Stimulated activated CD4-positive, alpha-beta T cell treated with anti-CD3 and anti-CD28 coated beads, Interleukin-15, amount 100 ng/mL, for 1 hour (primary cell): ENCODE measurements at regions not wholly inside any gene's neighbourhood (a gene's known extent, or its start where the extent isn't known, plus 50 kb on each side); places are given as distances from the start of the nearest gene placed in this dataset.

ENCODE experiments used
- DNase-seq, 2 donors: peaks; one replicate each; pipeline ENCODE4 v3.0.0-alpha.2; 2020; ENCODE audit warnings: low read depth in 1 of 2, low spot score in 1 of 2

- no peak for DNase-seq
Observed at GRCh38 chr9:106637486-106637885, 225.5 kb upstream of the ZNF462 start.

- DNase-seq, result no peak
Observed at GRCh38 chr9:106639873-106640568, 222.9 kb upstream of the ZNF462 start.

DNA sequence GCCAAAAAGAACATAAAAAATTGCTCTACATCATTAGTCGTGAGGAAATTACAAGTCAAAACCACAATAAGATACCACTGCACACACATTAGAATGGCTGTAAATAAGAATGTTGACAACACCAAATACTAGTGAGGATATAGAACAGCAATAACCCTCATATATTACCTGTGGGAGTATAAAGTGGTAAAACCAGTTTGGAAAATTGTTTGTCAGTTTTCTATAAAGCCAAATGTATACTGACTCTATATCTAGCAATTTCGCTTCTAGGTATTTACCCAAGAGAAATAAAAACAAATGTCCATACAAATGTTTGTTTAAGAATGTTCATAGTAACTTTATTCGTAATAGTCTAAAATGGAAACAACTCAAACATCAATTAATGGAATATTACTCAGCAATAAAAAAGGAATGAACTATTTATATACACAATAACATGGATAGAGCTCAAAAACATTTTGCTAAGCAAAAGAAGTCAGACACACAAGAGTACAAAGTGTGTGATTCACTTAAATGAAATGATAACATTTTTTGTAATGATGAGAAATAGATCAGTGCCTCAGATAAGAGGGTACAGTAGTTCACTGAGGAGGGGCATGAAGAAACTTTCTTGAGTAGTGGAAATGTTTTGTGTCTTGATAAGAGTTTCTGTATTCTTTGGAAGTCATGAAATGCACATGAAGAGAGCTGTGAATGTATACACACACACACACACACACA lies 219.6 kb upstream of the ZNF462 start:
- DNase-seq, result no peak

DNA sequence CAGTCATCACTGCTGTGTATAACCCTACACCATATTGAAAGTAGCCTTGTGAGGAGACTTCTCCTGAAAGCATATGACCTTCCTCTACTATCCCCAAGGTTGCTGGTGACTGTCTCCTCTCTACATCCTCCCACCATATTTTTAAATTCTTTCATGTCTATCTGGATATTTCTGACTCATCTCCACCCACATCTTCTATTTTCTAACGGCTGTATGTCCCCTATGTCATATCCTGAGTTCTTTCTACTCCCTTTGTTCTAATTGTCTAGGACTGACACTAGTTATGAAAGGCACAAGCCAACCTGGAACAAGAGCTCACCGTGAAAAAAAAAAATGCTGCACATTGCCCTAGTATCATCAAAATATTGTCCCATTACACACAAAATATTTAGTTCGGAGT lies 218.3 kb upstream of the ZNF462 start:
- no peak for DNase-seq

DNA sequence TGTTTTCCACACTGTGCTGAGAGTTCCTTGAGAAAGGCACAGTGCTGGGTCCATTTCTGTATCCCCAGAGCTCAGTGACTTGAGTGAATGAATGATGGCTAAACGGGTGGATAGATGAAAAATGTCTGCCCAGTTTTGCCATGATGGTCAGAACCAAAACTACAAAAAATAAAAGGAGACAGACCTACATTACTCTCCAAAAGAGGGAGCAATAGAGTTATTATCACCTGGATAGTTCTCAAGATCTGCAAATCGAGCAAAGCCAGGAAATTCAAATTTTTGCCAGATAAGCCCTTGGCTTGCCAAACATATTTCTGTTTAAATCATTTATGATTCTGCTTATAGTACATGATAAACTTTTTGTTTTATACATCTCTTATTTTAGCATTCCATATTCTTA lies 214.2 kb upstream of the ZNF462 start:
- no peak for DNase-seq

DNA sequence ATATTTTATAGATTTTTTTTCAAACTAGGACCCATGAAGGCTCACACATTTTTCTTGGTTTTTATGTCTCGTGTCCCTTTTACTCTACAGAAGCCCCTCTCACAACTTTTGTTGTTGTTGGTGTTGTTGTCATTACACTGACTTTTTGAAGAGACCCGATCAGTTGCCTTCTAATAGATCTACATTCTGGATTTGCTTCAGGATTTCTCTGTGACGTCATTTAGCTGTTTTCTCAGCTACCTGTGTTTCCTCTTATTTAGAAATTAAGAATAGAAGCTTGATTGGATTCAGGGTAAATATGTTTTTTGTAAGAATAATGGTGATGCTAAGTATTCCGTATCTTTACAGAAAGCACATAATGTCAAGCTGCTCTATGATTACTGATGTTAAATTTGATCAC lies 213.3 kb upstream of the ZNF462 start:
- DNase-seq, result no peak

DNA sequence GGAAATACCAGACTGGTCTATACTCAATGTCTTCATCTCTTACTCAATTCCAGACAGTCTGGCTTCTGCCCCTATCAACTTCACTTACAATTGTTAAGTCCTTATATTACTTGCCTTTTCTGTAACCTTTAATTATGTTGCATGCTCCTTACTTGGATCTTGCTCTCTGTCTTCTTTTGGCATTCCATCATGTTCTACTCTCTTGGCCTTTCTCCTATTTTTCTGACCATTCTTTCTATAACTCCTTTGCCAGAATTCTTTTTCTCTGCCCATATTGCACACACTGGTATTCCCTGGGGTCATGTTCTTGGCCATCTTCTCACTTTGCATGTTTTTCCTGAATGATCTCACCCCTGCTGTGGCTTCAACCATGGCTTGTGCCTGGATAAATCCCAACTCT lies 209.8 kb upstream of the ZNF462 start:
- DNase-seq, result no peak

- DNase-seq, result no peak
Observed at GRCh38 chr9:106655966-106656365, 207.0 kb upstream of the ZNF462 start.

DNA sequence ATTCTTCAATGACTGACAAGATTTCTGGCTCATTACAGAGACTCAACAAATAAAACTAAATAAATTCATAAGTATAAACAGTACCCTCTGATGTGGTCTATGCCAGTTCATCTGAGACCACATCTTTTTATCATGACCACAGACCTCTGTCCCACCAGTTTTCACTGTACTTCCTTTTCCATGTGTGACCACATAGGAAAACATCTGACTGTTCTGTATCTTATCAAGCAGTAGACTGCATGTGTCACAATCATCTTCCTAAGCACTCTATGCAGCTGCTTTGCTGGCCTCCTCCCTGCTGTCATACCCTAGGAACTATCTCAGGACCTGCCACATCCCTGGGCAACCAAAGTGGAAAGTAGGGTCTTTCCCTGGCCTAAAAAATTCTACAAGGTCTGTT lies 205.0 kb upstream of the ZNF462 start:
- no peak for DNase-seq

DNA sequence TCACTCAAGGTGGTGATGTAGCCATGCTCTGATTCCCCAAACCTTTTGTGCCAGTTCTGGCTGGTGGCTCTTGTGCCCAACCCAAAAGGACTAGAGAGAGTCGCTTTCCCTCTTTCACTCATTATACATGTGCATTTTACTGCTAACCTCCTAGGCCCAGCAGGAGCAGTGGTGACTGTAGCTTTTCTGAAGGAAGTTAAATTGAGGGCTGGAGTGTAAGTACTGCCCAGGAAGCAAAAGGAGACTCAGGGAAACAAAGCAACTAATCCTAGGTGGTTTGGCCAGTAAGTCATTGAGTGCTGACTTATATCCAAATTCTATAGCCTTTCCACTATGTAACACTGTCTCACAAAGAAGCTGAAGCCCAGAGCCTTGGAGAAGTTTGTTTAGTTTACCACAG lies 194.4 kb upstream of the ZNF462 start:
- DNase-seq, result no peak

DNA sequence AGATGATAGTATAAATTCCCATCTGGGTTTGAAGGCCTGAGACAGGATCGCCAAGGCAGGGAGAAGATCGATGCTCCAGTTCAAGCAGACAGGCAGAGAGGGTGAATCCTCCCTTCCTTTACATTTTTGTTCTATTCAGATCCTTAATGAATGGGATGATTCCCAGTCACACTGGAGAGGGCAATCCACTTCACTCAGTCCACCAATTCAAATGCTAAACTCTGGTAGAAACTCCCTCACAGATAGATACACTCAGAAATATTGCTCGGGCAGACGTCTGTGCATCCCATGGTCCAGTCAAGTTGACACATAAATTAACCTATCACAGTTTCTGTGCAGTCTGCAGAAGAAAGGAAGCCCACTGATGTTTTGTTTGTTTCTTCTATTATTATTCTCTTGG lies 193.1 kb upstream of the ZNF462 start:
- DNase-seq, result no peak

DNA sequence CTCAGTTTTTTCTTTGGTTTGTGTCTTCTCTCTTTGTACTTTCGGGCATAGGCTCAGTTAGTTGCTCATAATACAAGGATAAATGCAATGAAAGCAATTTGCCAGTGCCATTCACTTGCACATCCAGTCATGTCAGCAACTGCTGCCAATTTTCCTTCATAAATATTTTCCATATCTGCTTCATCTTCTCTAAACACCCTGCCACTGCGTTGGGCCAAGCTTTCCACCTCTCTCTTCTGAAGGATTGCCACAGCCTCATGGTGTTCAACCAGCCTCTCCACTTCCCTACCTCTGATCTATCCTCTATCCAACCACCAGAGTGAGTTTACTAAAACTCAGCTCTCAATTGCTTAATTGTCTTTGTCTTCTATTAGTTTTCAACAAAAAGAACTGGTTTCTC lies 192.5 kb upstream of the ZNF462 start:
- DNase-seq, result no peak

- DNase-seq, result no peak
Observed at GRCh38 chr9:106675780-106676179, 187.2 kb upstream of the ZNF462 start.

DNA sequence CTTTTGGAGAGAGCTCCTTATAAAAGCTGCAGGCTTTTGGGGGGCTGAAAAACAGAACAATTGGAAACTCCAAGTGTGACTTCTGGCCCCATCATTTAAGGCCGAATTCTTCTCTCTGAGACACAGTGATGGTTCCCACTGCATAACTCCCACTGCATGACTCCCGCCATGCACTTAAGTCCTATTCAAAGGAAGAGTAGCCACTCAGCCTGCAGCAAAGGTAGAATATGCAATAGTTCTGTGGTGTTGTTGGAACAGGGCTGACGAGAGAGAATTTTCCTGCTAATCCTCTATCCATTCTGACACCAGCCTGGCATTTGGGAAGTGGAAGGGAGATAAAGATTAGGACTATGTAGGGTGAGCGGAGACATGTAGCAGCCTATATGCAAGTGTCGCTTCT lies 185.6 kb upstream of the ZNF462 start:
- DNase-seq, result no peak

GRCh38 chr9:106677830-106678229 lies 185.1 kb upstream of the ZNF462 start:
- no peak for DNase-seq

GRCh38 chr9:106678273-106678672 lies 184.7 kb upstream of the ZNF462 start:
- DNase-seq, result no peak

GRCh38 chr9:106682420-106682819 lies 180.5 kb upstream of the ZNF462 start:
- DNase-seq, result no peak

- DNase-seq, result no peak
Observed at GRCh38 chr9:106683454-106683853, 179.5 kb upstream of the ZNF462 start.

GRCh38 chr9:106684940-106685695 lies 177.8 kb upstream of the ZNF462 start:
- no peak for DNase-seq

GRCh38 chr9:106689089-106689488 lies 173.9 kb upstream of the ZNF462 start:
- no peak for DNase-seq

DNA sequence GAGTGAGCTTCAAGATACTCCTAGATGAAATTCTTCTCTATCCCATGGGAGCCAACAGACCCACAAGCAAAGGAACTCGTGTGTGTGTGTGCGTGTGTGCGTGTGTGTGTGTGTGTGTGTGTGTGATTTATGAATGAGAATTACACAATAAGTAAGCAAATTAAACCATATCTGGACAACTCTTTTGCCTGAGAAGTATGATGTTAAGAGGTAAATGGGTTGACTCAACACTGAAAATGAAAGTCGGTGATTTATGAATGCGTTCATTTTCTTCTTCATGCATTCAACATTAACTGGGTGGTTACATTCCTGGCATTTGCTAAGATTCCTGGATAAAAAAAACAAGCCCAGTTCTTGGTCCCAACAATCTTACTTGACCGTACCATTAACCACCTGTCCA lies 171.3 kb upstream of the ZNF462 start:
- no peak for DNase-seq

GRCh38 chr9:106693558-106693957 lies 169.4 kb upstream of the ZNF462 start:
- no peak for DNase-seq
